ENCODE measurements at regions not wholly inside any gene's neighbourhood (a gene's known extent, or its start where the extent isn't known, plus 50 kb on each side); places are given as distances from the start of the nearest gene placed in this dataset.

DNA sequence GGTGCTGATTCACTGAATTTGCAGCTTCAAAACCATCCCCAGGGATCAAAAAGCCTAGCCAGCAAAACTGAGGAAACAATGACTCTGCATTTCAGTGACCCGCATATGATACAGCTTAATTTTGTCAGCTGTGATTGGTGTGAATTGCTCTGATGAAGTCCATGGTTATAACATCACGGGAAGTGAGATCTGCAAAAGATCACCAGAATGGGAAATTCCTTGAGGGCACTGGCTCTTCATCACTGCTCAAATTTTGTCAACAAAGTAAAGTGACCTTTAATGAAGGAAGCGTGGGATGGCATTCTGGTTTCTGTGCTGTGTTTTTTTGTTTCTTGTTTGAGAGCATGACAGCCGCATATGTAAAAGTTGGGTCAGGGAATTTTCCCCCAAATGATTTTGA is 745.9 kb downstream of the GATA3 start:
- TF ChIP-seq POLR2A (IDR thresholded peaks at IDR 0.05): no peak
- TF ChIP-seq, protein P1, sequence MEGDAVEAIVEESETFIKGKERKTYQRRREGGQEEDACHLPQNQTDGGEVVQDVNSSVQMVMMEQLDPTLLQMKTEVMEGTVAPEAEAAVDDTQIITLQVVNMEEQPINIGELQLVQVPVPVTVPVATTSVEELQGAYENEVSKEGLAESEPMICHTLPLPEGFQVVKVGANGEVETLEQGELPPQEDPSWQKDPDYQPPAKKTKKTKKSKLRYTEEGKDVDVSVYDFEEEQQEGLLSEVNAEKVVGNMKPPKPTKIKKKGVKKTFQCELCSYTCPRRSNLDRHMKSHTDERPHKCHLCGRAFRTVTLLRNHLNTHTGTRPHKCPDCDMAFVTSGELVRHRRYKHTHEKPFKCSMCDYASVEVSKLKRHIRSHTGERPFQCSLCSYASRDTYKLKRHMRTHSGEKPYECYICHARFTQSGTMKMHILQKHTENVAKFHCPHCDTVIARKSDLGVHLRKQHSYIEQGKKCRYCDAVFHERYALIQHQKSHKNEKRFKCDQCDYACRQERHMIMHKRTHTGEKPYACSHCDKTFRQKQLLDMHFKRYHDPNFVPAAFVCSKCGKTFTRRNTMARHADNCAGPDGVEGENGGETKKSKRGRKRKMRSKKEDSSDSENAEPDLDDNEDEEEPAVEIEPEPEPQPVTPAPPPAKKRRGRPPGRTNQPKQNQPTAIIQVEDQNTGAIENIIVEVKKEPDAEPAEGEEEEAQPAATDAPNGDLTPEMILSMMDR (IDR thresholded peaks at IDR 0.05): no peak

Measured in thyroid gland (tissue), 4 donors.